ENCODE measurements at regions not wholly inside any gene's neighbourhood (a gene's known extent, or its start where the extent isn't known, plus 50 kb on each side); places are given as distances from the start of the nearest gene placed in this dataset.
"Not testable (repeated sequence)": the region's sequence is repeated elsewhere in the genome, so short reads cannot be mapped to it uniquely, and the experiment has no call there.

DNA sequence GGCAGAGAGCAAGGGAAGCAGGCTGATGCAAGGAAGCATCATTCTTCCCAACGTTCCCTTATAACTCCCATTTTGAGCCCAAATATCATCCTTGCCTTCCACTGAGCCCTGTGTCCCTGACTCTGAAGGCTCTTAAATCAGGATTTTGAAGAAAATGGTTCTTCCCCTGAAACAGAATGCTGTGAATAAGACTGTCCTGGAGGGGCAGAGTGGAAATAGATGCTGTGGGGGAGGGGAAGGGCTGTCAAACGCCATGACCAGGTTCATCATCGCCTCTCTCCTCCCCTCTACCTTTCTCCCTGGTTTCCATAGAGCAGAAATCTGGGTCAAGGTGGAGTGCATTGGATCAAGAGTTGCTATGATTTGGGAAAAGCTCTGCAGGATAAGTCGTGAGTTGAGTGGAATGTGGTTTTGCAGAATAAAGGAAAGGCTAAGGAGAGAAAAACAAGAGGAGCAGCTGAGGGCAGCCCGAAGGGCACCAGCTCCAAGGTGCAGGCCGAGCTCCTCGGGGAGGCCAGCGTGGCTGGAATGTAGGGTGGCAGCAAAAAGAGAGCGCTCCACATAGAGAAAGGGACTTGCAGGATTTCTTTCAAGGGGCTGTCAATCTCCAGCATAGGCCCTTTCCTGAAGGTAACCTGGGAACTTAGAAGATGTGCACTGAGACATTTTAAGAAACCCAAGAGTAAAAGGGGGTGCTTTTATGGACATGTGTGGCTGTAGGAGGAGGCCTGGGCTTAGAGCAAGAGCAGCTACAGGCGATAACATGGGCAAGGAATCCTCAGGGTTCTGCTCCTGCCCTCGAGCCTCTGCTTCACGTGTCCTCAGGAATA is 120.8 kb upstream of the CDYL start:
- no peak for DNase-seq

DNA sequence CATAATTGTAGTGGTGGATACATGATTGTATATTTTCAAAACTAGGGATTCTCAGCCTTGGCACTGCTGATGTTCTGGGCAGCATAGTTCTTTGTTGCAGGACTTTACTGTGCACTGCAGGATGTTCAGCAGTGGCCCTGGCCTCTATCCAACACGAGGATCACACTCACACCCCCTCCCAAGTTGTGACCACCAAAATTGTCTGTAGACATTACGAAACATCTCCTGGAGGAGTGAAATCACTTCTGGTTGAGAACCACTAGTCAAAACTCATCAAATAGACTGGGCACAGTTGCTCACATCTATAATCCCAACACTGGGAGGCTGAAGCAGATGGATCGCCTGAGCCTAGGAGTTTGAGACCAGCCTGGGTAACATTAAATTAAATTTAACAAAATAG is 123.1 kb upstream of the CDYL start:
- no peak for DNase-seq

DNA sequence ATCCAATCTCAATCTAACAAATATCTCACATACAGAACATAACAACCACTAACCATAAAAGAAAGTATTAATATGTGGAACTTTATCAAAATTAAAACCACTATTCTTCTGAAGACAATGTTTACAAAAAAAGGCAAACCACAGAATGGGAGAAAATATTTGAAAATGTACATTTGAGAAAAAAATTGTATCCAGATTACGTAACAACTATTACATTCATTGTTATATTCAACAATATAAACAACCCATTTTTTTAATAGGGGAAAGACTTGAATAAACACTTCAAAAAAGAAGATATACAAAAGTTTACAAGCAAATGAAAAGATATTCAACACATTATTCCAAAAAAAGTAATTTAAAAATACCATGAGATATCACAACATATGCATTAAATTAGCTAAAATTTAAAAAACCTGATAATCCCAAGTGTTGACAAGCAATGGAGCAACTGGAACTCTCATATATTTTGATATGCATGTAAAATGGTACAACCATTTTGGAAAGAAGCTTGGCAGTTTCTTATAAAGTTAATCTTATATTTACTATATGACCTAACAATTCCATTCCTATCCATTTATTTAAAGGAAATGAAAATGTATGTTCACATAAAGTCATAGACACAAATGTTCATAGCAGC is 124.3 kb upstream of the CDYL start:
- DNase-seq, result no peak

DNA sequence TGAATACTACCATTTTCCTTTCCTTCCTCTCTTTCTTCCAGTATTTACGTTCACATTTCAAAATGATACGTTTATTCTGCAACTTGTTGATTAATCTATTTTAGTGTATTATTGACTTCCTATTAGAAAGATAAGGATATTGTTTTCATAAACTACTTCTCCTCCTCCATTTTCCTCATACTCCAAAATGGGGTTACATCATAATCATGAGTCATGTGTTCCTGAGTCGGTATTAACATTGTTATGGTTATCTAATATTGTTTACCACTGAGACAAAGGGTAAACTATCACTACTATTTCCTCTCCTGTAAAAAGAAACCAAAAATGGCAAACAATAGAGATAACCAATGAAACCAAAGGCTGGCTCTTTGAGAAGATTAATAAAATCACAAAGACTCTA is 126.5 kb upstream of the CDYL start:
- peak; percentile 26 to 59 for DNase-seq

- DNase-seq, result peak; percentile 28 to 53
Measured at GRCh38 chr6:4647414-4648365, 128.5 kb upstream of the CDYL start.

DNA sequence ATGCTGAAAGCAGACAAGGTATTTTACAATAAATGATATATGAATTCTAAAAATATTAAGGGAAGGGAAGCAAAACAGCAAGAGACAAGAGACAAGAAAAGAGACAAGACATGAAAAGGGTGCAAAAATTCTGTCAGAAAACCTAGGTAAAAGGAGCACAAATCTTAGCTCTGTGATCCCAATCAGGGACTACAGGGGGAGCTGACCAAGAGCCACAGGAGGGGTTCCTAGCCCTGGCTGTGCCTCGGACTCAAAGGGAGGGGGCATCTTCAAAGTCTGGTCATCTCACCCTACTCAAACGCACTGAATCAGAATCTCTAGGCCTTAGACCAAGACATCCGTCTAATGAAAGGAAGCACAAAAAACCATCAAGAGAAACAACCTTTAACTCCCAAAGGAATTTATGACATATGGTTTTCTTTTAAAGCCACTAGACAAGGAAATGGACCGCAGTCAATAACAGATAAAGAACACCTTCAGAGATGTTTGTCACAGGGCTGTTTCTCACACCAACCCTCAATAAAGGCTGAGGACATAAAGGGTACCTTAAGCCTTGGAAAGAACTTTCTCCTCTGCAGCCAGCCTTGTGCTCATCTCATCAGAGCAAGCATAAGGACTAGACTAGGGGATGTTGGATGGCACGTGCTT is 130.4 kb upstream of the CDYL start:
- no peak for DNase-seq

DNA sequence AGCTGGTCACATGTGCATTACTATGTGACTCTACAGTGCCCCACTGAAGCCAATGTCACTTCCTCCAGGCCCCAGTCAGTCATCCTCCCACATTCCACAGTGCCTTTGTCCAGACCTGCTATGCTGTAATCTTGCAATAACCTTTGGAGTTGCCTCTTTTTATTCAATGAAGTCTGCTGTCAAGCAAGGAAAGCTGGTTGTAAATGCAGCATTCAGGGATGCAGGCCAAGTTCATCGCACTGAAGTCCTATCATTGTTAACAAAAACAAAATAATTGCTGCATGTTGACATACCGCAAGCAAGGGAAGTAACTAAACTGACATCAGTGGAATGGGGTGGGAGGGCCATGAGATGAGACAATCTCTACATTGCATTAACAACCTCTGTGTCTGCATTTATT is 131.2 kb upstream of the CDYL start:
- DNase-seq, result peak; percentile 61 to 79

DNA sequence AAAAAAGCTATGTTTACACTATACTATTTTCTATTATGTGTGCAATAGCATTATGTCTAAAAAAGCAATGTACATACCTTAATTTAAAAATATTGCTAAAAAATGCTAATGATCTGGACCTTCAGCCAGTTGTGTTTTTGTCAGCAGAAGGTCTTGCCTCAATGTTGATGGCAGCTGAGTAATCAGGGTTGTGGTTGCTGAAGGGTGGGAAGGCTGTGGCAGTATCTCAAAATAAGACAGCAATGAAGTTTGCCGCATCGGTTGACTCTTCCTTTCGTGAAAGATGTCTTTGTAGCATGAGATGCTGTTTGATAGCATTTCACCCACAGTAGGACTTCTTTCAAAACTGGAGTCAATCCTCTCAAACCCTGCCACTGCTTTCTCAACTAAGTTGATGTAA is 134.7 kb upstream of the CDYL start:
- DNase-seq, result no peak

- DNase-seq, result no peak
Measured at GRCh38 chr6:4640139-4640538, 136.1 kb upstream of the CDYL start.

DNA sequence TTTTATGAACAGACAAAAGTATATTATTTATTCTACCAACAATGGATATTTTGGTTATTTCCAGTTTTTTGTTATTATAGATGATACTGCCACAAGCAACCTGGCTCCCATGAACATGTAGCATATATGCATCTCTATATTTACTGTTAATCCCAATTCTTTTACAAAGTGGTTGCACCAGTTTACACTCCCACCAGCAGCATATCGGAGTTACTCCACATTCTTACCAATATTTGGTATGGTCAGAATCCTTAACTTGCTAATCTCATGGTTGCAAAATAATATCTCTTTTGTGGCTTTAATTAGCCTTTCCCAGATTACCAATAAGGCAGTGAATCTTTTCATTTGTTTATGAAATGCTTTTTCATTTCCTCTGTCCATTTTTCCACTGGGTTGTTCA is 137.6 kb upstream of the CDYL start:
- no peak for DNase-seq

- peak; percentile 31 to 55 for DNase-seq
Measured at GRCh38 chr6:4637691-4638433, 138.3 kb upstream of the CDYL start.

DNA sequence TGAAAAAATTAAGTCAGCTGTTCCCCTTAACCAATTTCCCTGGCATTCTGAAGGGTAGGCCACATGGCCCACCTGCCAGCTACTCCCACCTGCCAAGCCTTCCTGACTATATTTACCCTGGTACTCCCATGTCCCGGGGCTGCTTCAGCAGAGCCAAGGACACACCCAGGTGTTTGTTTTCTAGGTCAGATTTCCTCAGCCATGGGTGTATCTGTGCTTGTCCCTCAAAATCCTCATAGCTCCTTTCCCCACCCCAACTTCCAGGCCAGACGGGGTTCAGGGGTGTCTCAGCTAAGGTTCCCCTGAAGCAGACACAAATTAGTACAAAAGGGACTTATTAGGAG is 139.4 kb upstream of the CDYL start:
- DNase-seq, result no peak

GRCh38 chr6:4636191-4636880 is 139.9 kb upstream of the CDYL start:
- no peak for DNase-seq

GRCh38 chr6:4635666-4636065 is 140.5 kb upstream of the CDYL start:
- DNase-seq, result no peak

DNA sequence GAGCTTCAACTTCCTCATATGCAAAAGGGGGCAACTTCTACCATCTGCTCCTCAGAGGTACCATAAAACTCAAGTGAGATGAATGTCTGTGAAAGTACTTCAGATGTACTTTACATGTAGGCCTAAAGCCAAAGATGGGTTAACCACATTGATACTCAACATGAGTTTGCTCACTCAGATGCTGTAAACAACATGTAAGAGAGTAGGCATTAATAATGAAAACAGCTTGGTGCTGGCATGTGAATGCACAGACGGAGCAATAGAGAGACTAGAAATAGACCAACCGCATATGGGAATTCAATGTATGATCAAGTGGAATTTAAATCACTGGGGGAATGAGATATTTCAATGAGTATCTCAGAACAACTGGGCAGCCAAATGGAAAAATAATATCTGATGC is 143.8 kb upstream of the CDYL start:
- DNase-seq, result no peak

DNA sequence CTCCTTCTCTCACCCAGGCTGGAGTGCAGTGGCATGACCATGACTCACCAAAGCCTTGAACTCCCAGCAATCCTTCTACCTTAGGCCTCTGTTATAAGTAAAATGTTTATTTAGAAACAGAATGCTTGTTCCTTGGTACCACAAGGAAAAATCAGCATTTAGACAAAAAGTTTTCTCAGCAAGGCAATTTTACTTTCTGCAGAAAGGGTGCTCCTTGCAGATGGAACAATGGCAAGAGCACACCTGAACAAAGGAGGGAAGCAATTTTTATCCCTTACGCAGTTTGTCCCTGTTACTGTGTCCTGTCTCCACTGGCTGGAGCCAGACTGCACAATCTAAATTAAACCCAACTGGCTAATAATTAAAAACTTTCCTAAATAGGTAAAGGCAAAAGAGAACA is 146.4 kb upstream of the CDYL start:
- not testable (repeated sequence) for DNase-seq

DNA sequence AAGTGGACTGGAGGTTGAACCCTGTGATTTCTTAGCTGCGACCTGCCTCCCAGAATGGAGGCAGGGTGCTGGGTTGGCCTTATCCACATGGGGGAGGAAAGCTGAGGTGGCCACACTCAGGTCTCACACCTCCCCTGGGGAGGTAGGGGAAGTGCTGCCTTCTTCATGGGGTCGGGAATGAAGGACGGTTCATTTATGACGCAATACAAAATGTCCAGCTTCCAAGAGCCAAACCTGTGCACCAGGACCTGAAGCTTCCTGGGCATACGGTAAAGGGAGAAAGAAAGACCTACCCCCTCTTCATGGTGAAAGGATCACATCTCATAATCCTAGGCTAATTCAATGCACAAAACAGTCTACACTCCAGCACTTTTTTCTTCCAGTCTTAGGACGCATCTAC is 150.6 kb upstream of the CDYL start:
- no peak for DNase-seq

- DNase-seq, result no peak
Measured at GRCh38 chr6:4624726-4625125, 151.5 kb upstream of the CDYL start.

GRCh38 chr6:4620284-4621151 is 155.7 kb upstream of the CDYL start:
- DNase-seq, result no peak

DNA sequence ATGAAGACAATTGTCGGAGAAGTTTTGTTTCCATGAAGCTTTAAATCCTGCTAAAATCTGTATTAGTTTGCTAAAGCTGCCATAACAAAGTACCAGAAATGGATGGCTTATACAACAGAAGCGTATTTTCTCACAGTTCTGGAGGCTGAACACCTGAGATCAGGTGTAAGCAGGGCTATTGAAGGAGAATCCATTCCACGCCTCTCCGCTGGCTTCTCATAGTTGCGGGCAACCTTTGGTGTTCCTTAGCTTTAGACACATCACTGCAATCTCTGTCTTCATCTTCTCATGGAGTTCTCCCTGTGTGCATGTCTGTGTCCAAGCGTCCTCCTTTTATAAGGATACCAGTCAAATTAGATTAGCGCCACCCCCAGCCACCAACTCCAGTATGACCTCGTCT is 159.9 kb upstream of the CDYL start:
- DNase-seq, result no peak

All from inflammatory macrophage (primary cell).